Lower leg skin (tissue), 3 donors: ENCODE measurements at regions not wholly inside any gene's neighbourhood (a gene's known extent, or its start where the extent isn't known, plus 50 kb on each side); places are given as distances from the start of the nearest gene placed in this dataset.

Source experiments
- CTCF ChIP-seq, 3 donors: fragments of 450-650 bp; IDR thresholded peaks; one replicate each; pipeline ENCODE4 v1.5.1; 2016; ENCODE audit warnings: antibody characterized with exemption in 3 of 3, mild to moderate bottlenecking in 3 of 3, moderate library complexity in 2 of 3
- POLR2A ChIP-seq, 2 donors: fragments of 450-650 bp; IDR thresholded peaks; one replicate each; pipeline ENCODE4 v1.6.1; 2016 to 2017; ENCODE audit warnings: antibody characterized with exemption in 2 of 2, mild to moderate bottlenecking in 1 of 2, moderate library complexity in 1 of 2

- TF ChIP-seq CTCF (IDR thresholded peaks at IDR 0.05), result no peak
- TF ChIP-seq POLR2A (IDR thresholded peaks at IDR 0.05), result no peak
These were observed 698.8 kb upstream of the CELF2 start for GRCh38 chr10:10318856-10319255.
